OCI-LY3 (cell line): ENCODE measurements at regions not wholly inside any gene's neighbourhood (a gene's known extent, or its start where the extent isn't known, plus 50 kb on each side); places are given as distances from the start of the nearest gene placed in this dataset.

Experiments
- H2AFZ ChIP-seq: fragments of 200-600, 300-600 bp; shearing (Covaris generic); 2 replicates; pipeline ENCODE4 v1.6.0; 2014; ENCODE audit warnings: antibody characterized with exemption, low read depth, low read length
- H3K27ac ChIP-seq: fragments of 200-600, 300-600 bp; sonication (generic); 2 replicates; pipeline ENCODE4 v1.5.1; 2014; ENCODE audit warnings: mild to moderate bottlenecking, low read length, moderate library complexity, mixed read lengths
- H3K27me3 ChIP-seq: fragments of 200-600, 300-600 bp; sonication (generic); 2 replicates; pipeline ENCODE4 v1.6.1; 2014; ENCODE audit warnings: low read depth, low read length, mixed read lengths
- H3K36me3 ChIP-seq: fragments of 200-600, 300-600 bp; sonication (generic); replicated peaks from 2 replicates; pipeline ENCODE3; 2014; ENCODE audit warnings: low read depth, low read length, mixed read lengths
- H3K4me1 ChIP-seq: fragments of 300-600, 200-600 bp; sonication (generic); 2 replicates; pipeline ENCODE4 v1.6.1; 2014; ENCODE audit warnings: low read length, mixed read lengths
- H3K4me2 ChIP-seq: fragments of 200-600, 300-600 bp; sonication (generic); 2 replicates; pipeline ENCODE4 v1.6.1; 2014; ENCODE audit warnings: low read length, mixed read lengths
- H3K4me3 ChIP-seq: fragments of 300-600, 200-600 bp; sonication (generic); 2 replicates; pipeline ENCODE4 v1.5.1; 2014; ENCODE audit warnings: antibody characterized with exemption, mild to moderate bottlenecking, low read length, moderate library complexity
- H3K79me2 ChIP-seq: fragments of 300-600, 200-600 bp; shearing (Covaris generic); 2 replicates; pipeline ENCODE4 v1.6.1; 2014; ENCODE audit warnings: mild to moderate bottlenecking, low read length, mixed read lengths
- H3K9ac ChIP-seq: fragments of 300-600, 200-600 bp; shearing (Covaris generic); 2 replicates; pipeline ENCODE4 v1.6.0; 2014; ENCODE audit warnings: mild to moderate bottlenecking, low read length, moderate library complexity
- H3K9me3 ChIP-seq: fragments of 200-600, 300-600 bp; shearing (Covaris generic); 2 replicates; pipeline ENCODE4 v1.6.1; 2014; ENCODE audit warnings: low read length, mixed read lengths; ENCODE audit not compliant: insufficient read depth
- H4K20me1 ChIP-seq: fragments of 200-600, 300-600 bp; sonication (generic); 2 replicates; pipeline ENCODE4 v1.6.1; 2016; ENCODE audit warnings: low read length, mixed read lengths; ENCODE audit not compliant: insufficient read depth
- CTCF ChIP-seq: fragments of 200-600, 300-600 bp; sonication (generic); IDR thresholded peaks from 2 replicates; pipeline ENCODE4 v1.5.1; 2014; ENCODE audit warnings: antibody characterized with exemption, low read length, low read depth
- EZH2phosphoT487 ChIP-seq: fragments of 200-600 bp; shearing (Covaris generic); IDR thresholded peaks from 2 replicates; pipeline ENCODE4 v1.6.1; 2018; ENCODE audit warnings: antibody characterized with exemption, mixed run types, low read depth

- H4K20me1 ChIP-seq = no peaks in the 10 kb centered on the region
- TF ChIP-seq CTCF (no peak), EZH2phosphoT487 (no peak)
- H3K27me3 ChIP-seq = no peaks in the 10 kb centered on the region
- no peak overlapping the region for H3K9ac ChIP-seq
- no peaks in the 10 kb centered on the region for H3K9me3 ChIP-seq
- H3K36me3 ChIP-seq = no peaks in the 10 kb centered on the region
- H2AFZ ChIP-seq = no peak overlapping the region
- H3K27ac ChIP-seq = no peak overlapping the region
- H3K4me1 ChIP-seq = no peaks in the 10 kb centered on the region
- no peak overlapping the region for H3K4me3 ChIP-seq
- no peaks in the 10 kb centered on the region for H3K79me2 ChIP-seq
- H3K4me2 ChIP-seq = no peak overlapping the region
These were observed 100.9 kb downstream of the FOXL3 start for GRCh38 chr7:390761-391410.

- H4K20me1 ChIP-seq = no peaks in the 10 kb centered on the region
- H3K79me2 ChIP-seq = no peaks in the 10 kb centered on the region
- H3K9ac ChIP-seq = no peak overlapping the region
- no peak overlapping the region for H2AFZ ChIP-seq
- no peaks in the 10 kb centered on the region for H3K36me3 ChIP-seq
- H3K4me2 ChIP-seq = no peak overlapping the region
- TF ChIP-seq CTCF (no peak), EZH2phosphoT487 (no peak)
- H3K27ac ChIP-seq = no peak overlapping the region
- H3K4me1 ChIP-seq = no peaks in the 10 kb centered on the region
- H3K9me3 ChIP-seq = no peaks in the 10 kb centered on the region
- no peak overlapping the region for H3K4me3 ChIP-seq
- no peaks in the 10 kb centered on the region for H3K27me3 ChIP-seq
These were observed 101.5 kb downstream of the FOXL3 start for GRCh38 chr7:391411-391951.

GRCh38 chr7:391961-392524 lies 102.1 kb downstream of the FOXL3 start:
- Histone ChIP-seq H4K20me1 (no peaks in the 10 kb centered on the region), H3K4me3 (no peak overlapping the region), H3K4me1 (no peaks in the 10 kb centered on the region), H3K9ac (no peak overlapping the region), H3K79me2 (no peaks in the 10 kb centered on the region), H3K36me3 (no peaks in the 10 kb centered on the region), H3K27me3 (no peaks in the 10 kb centered on the region), H3K27ac (no peak overlapping the region), H3K4me2 (no peak overlapping the region), H3K9me3 (no peaks in the 10 kb centered on the region), H2AFZ (no peak overlapping the region)
- TF ChIP-seq CTCF (no peak), EZH2phosphoT487 (no peak)

- no peaks in the 10 kb centered on the region for H3K79me2 ChIP-seq
- no peaks in the 10 kb centered on the region for H3K9me3 ChIP-seq
- H3K9ac ChIP-seq = no peak overlapping the region
- H3K27me3 ChIP-seq = no peaks in the 10 kb centered on the region
- TF ChIP-seq CTCF (no peak), EZH2phosphoT487 (no peak)
- no peaks in the 10 kb centered on the region for H4K20me1 ChIP-seq
- no peak overlapping the region for H3K27ac ChIP-seq
- H3K36me3 ChIP-seq = no peaks in the 10 kb centered on the region
- H3K4me3 ChIP-seq = no peak overlapping the region
- no peak overlapping the region for H3K4me2 ChIP-seq
- no peak overlapping the region for H2AFZ ChIP-seq
- no peaks in the 10 kb centered on the region for H3K4me1 ChIP-seq
These were observed 102.9 kb downstream of the FOXL3 start for GRCh38 chr7:392822-393221.
